NCI-H1105 (cell line): ENCODE measurements at regions not wholly inside any gene's neighbourhood (a gene's known extent, or its start where the extent isn't known, plus 50 kb on each side); places are given as distances from the start of the nearest gene placed in this dataset.

ENCODE experiments used
- DNase-seq: peaks from one replicate; lab custom pipeline; 2025; lab: John Stamatoyannopoulos, UW

DNA sequence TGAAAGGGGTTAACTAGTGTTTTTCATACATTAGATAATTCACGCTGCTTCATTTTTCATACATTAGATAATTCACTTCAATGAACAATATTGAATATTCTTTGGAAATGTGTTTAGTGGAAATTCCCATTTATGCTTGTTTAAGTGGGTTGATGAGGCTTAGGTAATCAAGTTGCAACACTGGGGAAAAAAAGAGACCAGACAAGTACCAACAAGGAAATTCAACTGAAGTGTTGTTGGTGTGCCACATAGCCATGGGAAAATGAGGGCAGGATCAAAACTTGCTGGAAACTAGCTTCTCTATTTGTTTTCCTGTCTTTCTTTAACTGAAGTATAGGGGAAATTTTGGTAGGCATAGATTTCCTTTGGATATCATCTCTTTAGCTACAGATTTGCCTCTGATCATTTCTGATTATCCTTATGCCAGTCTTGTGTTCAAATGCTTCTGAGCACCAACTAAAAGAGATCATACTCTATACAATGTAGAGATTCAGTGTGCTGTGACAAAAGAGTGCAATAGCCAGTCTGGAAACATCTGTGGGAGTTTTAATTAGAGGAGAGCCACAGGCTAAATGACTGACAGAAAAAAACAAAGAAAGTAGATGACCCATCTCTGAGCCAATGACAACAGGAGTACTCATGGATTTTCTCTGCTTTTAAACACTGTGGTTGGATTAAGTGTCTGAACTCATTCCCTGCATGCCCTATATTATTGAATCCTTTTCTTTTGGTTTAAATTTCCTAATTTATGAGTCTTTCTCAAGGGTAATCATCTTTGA lies 67.6 kb upstream of the CTSC start:
- DNase-seq: no peak

DNA sequence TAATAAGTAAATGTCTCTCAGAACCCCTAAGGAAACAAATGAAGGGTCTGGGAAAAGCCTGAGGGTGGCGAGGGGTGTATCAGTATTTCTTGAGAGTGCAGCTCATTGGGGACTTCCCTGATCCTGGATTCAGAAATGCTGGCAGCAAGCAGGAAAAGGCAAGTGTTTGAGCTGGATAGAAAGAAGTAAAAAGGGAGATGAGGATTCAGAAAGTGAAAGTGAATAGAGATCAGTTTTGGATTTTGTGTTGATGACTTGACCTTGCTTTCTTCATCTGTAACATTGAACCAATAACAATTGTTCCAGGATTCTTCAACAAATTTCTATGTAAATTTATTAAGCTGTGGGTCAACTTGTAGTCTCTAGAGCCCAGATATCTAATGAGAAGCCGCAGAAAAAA lies 66.9 kb upstream of the CTSC start:
- DNase-seq: no peak

DNA sequence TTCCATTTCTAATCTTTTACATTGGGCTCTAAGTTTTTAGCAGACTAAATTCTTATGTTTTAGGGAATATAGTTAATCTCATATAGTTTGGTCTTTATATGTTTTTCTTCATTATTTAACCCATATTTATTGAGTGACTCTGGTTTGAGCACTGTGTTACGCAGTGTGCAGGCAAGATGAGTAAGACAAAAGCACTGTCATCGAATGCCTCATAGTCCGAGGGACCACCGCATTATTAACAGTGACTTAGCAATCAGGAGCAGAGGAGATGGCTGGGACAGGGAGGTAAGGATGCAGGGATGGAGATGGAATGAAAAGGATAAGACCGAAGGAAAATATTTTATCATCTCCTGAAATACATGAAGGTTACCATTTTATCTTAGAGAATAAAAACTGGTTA lies 65.2 kb upstream of the CTSC start:
- DNase-seq: no peak

DNA sequence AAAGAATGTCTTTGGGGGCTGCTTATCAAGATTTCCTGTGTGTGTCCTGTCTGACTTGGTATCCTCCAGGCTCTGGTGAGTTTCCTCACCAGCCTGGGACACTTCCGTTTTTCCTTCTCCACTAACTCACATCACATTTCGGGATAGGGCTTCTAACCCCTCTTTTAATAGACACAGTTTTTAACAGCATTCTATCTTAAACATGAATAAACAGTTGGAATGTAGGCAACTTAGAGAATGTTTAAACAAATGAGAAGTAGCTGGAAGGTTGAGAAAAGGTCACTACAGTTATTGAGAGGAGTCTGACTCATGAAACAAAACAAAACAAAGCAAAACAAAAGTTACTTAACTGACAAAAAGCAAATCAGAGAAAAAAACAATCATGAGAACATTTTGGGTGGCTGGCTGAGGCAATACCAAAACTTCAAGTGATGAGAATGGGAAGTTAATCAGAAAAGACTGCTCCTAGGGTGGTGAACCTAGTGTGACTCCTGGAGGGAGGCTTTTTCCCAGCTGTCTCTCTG lies 64.7 kb upstream of the CTSC start:
- DNase-seq: no peak

DNA sequence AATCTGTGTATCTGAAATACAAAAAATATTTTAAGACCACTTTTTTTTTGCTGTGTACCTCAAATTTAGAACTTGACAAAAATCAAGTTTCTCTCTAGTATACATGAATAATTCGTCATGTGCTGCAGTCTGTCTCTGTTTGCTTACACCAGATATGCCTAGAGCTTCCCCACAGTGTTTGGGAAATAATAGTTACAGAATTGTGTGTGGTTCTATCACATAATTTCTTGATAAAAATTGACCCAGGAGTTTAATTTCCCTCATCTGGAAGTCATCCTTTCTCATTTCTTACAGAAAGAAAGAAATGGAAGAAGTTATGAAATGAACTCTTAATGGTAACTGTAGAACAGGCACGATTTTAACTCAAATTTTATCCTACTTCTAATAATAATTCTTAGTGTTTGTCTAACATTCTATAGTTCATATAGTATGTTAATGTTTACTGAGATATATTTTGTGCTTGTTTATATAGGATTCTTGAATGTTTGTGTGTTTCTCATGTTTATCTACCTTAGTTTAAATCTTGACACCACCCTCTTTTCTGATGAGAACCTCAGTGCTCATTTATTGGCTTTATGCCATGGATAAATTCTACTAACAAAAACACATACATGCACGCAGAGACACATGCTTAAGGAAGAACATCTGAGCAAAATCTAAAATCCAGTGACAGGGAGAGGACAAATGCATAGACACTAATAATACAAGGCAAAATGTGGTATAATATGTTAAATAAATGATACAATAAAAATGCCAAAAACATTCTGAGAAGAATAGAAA lies 61.4 kb upstream of the CTSC start:
- DNase-seq: no peak

DNA sequence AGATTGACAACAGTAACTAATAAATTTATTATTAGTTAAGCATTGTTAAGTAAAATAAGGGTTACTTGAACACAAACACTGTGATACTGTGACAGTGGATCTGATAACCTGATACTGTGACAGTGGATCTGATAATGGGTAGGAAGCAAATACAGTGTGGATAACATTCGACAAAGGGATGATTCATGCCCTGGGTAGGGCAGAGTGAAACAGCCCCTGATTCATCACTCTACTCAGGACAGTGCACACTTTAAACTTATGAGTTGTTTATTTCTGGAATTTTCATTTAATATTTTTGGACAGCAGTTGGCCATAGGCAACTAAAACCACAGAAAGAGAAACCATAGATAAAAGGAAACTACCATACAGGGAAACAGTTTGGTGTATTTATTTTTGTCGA lies 60.8 kb upstream of the CTSC start:
- no peak for DNase-seq

DNA sequence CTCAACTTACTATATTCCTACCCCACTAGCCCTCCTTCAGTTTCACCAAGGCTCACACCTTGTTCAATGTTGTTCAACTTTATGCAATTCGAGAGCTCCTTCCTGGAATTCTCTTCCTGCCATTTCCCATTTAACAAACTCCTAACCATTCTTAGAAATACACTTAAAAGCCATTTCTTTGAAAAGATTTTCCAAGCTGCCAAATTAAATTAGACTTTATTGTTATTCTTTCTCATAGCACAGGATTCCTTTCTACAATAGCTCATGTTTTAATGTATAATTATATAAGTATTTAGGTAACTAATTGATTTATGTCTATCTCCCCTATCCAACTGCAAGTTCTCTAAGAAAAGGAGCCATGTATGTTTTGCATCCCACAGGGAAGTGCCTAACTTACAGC lies 52.7 kb upstream of the CTSC start:
- no peak for DNase-seq

DNA sequence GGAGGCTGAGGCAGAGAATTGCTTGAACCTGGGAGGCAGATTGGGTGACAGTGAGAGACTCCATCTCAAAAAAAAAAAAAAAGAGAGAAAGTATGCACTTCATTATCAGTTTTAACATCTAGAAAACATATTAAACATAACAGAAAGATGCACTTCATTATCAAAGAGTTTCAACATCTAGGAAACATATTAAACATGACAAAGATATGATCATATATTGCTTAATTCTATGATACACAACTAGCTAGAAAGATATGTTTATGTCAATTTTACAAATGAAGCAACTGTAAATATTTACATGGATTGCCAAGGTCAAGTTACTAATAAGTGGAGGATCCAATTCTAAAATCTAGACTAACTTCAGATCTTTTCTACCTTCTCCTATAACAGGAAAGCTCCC lies 50.4 kb upstream of the CTSC start:
- no peak for DNase-seq
